ENCODE measurements at regions not wholly inside any gene's neighbourhood (a gene's known extent, or its start where the extent isn't known, plus 50 kb on each side); places are given as distances from the start of the nearest gene placed in this dataset.

DNA sequence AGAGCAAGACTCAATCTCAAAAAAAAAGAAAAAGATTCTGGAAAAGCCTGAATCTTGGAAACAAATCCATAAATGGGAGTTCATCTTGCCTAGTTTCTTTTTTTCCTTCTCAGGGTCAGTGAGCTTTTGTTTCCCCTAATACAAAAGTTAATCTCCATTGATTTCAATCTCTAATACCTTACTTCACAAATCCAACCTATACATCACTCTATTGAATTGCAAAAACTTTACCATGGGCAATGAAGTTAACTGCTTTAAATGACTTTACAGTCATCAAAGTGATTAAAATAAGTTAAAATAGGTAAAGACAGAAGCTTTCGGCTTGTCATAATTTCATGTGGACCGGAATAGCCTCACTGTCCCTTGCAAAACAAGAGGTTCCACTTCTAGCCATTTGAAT is 1012.7 kb upstream of the SEL1L start:
- no peak for TF ChIP-seq POU2F2 (IDR thresholded peaks at IDR 0.05; ENCODE audit: low read depth, low read length)
- no peak for TF ChIP-seq SPI1 (IDR thresholded peaks at IDR 0.05; ENCODE audit: low read depth, low read length)
- TF ChIP-seq POLR2A (IDR thresholded peaks at IDR 0.05; ENCODE audit: low read depth, low read length) = no peak
- no peak for TF ChIP-seq TAF1 (IDR thresholded peaks at IDR 0.05; ENCODE audit: low read depth, low read length)
- no peak for TF ChIP-seq PAX5 (IDR thresholded peaks at IDR 0.05; ENCODE audit: insufficient read depth, low read length, severe bottlenecking)
- TF ChIP-seq POLR2AphosphoS5 (IDR thresholded peaks at IDR 0.05; ENCODE audit: low read depth, low read length) = no peak
- no peak for FAIRE-seq
- DNase-seq (ENCODE audit: insufficient read length, low spot score) = no peak

DNA sequence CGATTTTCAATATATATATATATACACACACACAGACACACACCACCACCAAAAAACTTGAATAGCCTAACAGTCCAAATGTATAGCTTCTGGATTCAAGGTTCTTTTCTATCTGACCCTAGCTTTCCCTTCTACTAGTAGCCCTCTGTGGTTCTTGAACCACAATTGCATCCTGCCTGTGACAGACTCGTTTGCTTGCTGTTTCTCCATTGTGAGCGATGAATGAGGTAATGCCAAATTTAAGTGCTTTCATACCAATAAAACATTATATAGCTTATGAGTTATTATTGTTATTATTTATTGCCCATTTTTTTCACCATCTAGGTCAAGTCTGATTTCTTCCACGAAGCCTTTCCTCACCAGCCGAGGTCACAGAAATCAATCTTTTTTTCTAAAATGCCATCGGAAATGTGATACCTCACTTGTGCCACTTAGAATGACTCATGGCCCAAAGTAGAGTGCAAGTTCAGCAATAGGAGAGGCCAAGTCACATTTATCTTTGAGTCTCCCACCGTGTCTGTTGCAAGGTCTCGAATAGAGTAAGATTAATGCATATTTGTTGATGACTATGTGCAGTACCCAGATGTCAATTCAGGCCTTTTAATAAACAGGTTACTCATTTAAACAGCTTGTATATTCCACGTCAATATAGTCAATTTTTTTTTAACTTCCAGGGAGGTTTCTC is 1015.8 kb upstream of the SEL1L start:
- TF ChIP-seq POLR2AphosphoS5 (IDR thresholded peaks at IDR 0.05; ENCODE audit: low read depth, low read length) (no peak), SPI1 (IDR thresholded peaks at IDR 0.05; ENCODE audit: low read depth, low read length) (no peak), PAX5 (IDR thresholded peaks at IDR 0.05; ENCODE audit: insufficient read depth, low read length, severe bottlenecking) (no peak), POLR2A (IDR thresholded peaks at IDR 0.05; ENCODE audit: low read depth, low read length) (no peak), TAF1 (IDR thresholded peaks at IDR 0.05; ENCODE audit: low read depth, low read length) (no peak), POU2F2 (IDR thresholded peaks at IDR 0.05; ENCODE audit: low read depth, low read length) (no peak)
- FAIRE-seq (no peak), DNase-seq (ENCODE audit: insufficient read length, low spot score) (no peak)

GRCh38 chr14:82562881-82563280 is 1029.2 kb upstream of the SEL1L start:
- TF ChIP-seq POLR2AphosphoS5 (IDR thresholded peaks at IDR 0.05; ENCODE audit: low read depth, low read length) = no peak
- TF ChIP-seq POU2F2 (IDR thresholded peaks at IDR 0.05; ENCODE audit: low read depth, low read length) = no peak
- no peak for TF ChIP-seq SPI1 (IDR thresholded peaks at IDR 0.05; ENCODE audit: low read depth, low read length)
- TF ChIP-seq PAX5 (IDR thresholded peaks at IDR 0.05; ENCODE audit: insufficient read depth, low read length, severe bottlenecking) = no peak
- TF ChIP-seq TAF1 (IDR thresholded peaks at IDR 0.05; ENCODE audit: low read depth, low read length) = no peak
- no peak for TF ChIP-seq POLR2A (IDR thresholded peaks at IDR 0.05; ENCODE audit: low read depth, low read length)
- DNase-seq (ENCODE audit: insufficient read length, low spot score) (no peak), FAIRE-seq (no peak)

- FAIRE-seq (no peak), DNase-seq (ENCODE audit: insufficient read length, low spot score) (no peak)
- TF ChIP-seq POLR2A (IDR thresholded peaks at IDR 0.05; ENCODE audit: low read depth, low read length) (no peak), PAX5 (IDR thresholded peaks at IDR 0.05; ENCODE audit: insufficient read depth, low read length, severe bottlenecking) (no peak), POLR2AphosphoS5 (IDR thresholded peaks at IDR 0.05; ENCODE audit: low read depth, low read length) (no peak), SPI1 (IDR thresholded peaks at IDR 0.05; ENCODE audit: low read depth, low read length) (no peak), TAF1 (IDR thresholded peaks at IDR 0.05; ENCODE audit: low read depth, low read length) (no peak), POU2F2 (IDR thresholded peaks at IDR 0.05; ENCODE audit: low read depth, low read length) (no peak)
Observed at GRCh38 chr14:82565825-82566224, 1032.2 kb upstream of the SEL1L start.

DNA sequence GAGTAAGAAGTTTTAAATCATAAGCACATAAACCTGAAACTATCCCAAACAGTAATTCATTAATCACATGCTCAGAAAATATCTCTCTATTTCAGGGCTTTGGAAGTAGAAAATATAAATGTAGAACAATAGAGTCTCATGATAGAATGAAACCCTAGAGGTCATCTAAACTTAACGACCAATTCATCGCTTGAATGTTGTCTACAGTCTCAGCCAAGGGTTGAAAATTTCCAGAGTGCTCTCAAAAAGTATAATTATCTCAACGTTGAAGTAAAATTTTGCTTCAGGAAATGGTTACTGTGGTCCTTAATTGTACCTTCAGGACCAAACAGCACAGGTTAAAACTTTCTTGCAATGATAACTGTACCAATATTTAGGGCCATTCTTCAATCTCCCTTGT is 1053.6 kb upstream of the SEL1L start:
- no peak for FAIRE-seq

GRCh38 chr14:82595466-82595865 is 1061.8 kb upstream of the SEL1L start:
- no peak for FAIRE-seq
- no peak for DNase-seq (ENCODE audit: insufficient read length, low spot score)
- TF ChIP-seq POU2F2 (IDR thresholded peaks at IDR 0.05; ENCODE audit: low read depth, low read length) (no peak), TAF1 (IDR thresholded peaks at IDR 0.05; ENCODE audit: low read depth, low read length) (no peak), POLR2A (IDR thresholded peaks at IDR 0.05; ENCODE audit: low read depth, low read length) (no peak), POLR2AphosphoS5 (IDR thresholded peaks at IDR 0.05; ENCODE audit: low read depth, low read length) (no peak), PAX5 (IDR thresholded peaks at IDR 0.05; ENCODE audit: insufficient read depth, low read length, severe bottlenecking) (no peak), SPI1 (IDR thresholded peaks at IDR 0.05; ENCODE audit: low read depth, low read length) (no peak)

More for the DNA sequence above, 1053.6 kb upstream of the SEL1L start:
- no peak for DNase-seq (ENCODE audit: insufficient read length, low spot score)
- TF ChIP-seq TAF1 (IDR thresholded peaks at IDR 0.05; ENCODE audit: low read depth, low read length) (no peak), POLR2A (IDR thresholded peaks at IDR 0.05; ENCODE audit: low read depth, low read length) (no peak), PAX5 (IDR thresholded peaks at IDR 0.05; ENCODE audit: insufficient read depth, low read length, severe bottlenecking) (no peak), POLR2AphosphoS5 (IDR thresholded peaks at IDR 0.05; ENCODE audit: low read depth, low read length) (no peak), SPI1 (IDR thresholded peaks at IDR 0.05; ENCODE audit: low read depth, low read length) (no peak), POU2F2 (IDR thresholded peaks at IDR 0.05; ENCODE audit: low read depth, low read length) (no peak)

- FAIRE-seq (no peak), DNase-seq (ENCODE audit: insufficient read length, low spot score) (no peak)
- TF ChIP-seq PAX5 (IDR thresholded peaks at IDR 0.05; ENCODE audit: insufficient read depth, low read length, severe bottlenecking) (no peak), POU2F2 (IDR thresholded peaks at IDR 0.05; ENCODE audit: low read depth, low read length) (no peak), POLR2AphosphoS5 (IDR thresholded peaks at IDR 0.05; ENCODE audit: low read depth, low read length) (no peak), TAF1 (IDR thresholded peaks at IDR 0.05; ENCODE audit: low read depth, low read length) (no peak), SPI1 (IDR thresholded peaks at IDR 0.05; ENCODE audit: low read depth, low read length) (no peak), POLR2A (IDR thresholded peaks at IDR 0.05; ENCODE audit: low read depth, low read length) (no peak)
Observed at GRCh38 chr14:82602794-82603193, 1069.1 kb upstream of the SEL1L start.

GRCh38 chr14:82604819-82605218 is 1071.2 kb upstream of the SEL1L start:
- no peak for DNase-seq (ENCODE audit: insufficient read length, low spot score)
- TF ChIP-seq SPI1 (IDR thresholded peaks at IDR 0.05; ENCODE audit: low read depth, low read length) (no peak), PAX5 (IDR thresholded peaks at IDR 0.05; ENCODE audit: insufficient read depth, low read length, severe bottlenecking) (no peak), TAF1 (IDR thresholded peaks at IDR 0.05; ENCODE audit: low read depth, low read length) (no peak), POLR2A (IDR thresholded peaks at IDR 0.05; ENCODE audit: low read depth, low read length) (no peak), POU2F2 (IDR thresholded peaks at IDR 0.05; ENCODE audit: low read depth, low read length) (no peak), POLR2AphosphoS5 (IDR thresholded peaks at IDR 0.05; ENCODE audit: low read depth, low read length) (no peak)
- FAIRE-seq = no peak

DNA sequence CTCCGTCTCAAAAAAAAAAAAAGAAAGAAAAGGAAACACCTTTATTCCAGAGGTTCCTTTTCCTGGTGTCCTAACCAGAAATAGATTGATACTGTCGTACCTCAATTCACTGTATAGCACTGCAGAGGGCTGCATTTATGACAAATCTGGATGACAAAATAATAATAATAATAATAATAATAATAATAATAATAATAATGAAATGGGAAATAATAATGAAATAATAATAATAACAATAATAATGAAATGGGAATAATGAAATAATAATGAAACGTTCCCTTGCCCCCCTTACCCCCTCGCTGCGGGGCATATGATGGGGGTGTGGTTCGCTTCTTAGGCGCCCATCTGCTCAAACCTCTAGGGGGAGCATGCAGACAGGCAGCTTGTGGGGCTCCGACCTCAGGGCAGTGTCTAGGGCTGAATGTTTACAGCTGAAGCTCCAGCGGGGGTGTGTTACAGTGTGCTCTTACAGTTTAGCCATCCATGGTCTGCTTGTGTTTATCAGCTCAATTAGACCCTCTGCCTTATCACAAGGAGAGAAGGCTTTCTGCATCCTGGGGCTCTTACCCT is 1088.3 kb upstream of the SEL1L start:
- FAIRE-seq (no peak), DNase-seq (ENCODE audit: insufficient read length, low spot score) (no peak)
- no peak for TF ChIP-seq SPI1 (IDR thresholded peaks at IDR 0.05; ENCODE audit: low read depth, low read length)
- TF ChIP-seq POU2F2 (IDR thresholded peaks at IDR 0.05; ENCODE audit: low read depth, low read length) = no peak
- no peak for TF ChIP-seq PAX5 (IDR thresholded peaks at IDR 0.05; ENCODE audit: insufficient read depth, low read length, severe bottlenecking)
- TF ChIP-seq POLR2A (IDR thresholded peaks at IDR 0.05; ENCODE audit: low read depth, low read length) = no peak
- no peak for TF ChIP-seq TAF1 (IDR thresholded peaks at IDR 0.05; ENCODE audit: low read depth, low read length)
- TF ChIP-seq POLR2AphosphoS5 (IDR thresholded peaks at IDR 0.05; ENCODE audit: low read depth, low read length) = no peak

All from GM12891 (cell line).